HepG2 (cell line): ENCODE measurements at regions not wholly inside any gene's neighbourhood (a gene's known extent, or its start where the extent isn't known, plus 50 kb on each side); places are given as distances from the start of the nearest gene placed in this dataset.

Experiments
- GABPA ChIP-seq, 2 experiments: IDR thresholded peaks; 2 replicates each; pipeline ENCODE4 v1.6.1; 2011 to 2016; ENCODE audit warnings: low read depth in 2 of 2, low read length in 1 of 2, missing biosample characterization in 1 of 2, missing genetic modification characterization in 1 of 2
- PHF8 ChIP-seq: sonication (generic); formaldehyde crosslinking; IDR thresholded peaks from 2 replicates; pipeline ENCODE4 v1.5.0; 2020; ENCODE audit warnings: missing genetic modification reagents
- ZNF121 ChIP-seq: sonication (generic); formaldehyde crosslinking; IDR thresholded peaks from 2 replicates; pipeline ENCODE4 v1.5.0; 2020; ENCODE audit warnings: mild to moderate bottlenecking, missing genetic modification reagents
- TF ChIP-seq, protein P1 (sequence below): sonication (generic); formaldehyde crosslinking; IDR thresholded peaks from 2 replicates; pipeline ENCODE4 v1.5.0; 2020; ENCODE audit warnings: mild to moderate bottlenecking, missing genetic modification reagents, moderate library complexity
- TF ChIP-seq, protein P2 (sequence below): sonication (generic); formaldehyde crosslinking; IDR thresholded peaks from 2 replicates; pipeline ENCODE4 v1.4.0; 2020; ENCODE audit warnings: low read depth, missing genetic modification reagents

- TF ChIP-seq ZNF121 (CRISPR knock-in tag) (no peak), GABPA (IDR thresholded peaks at IDR 0.05; ENCODE audit: low read depth, low read length) (no peak), GABPA (CRISPR knock-in tag; IDR thresholded peaks at IDR 0.05; ENCODE audit: low read depth) (no peak), PHF8 (no peak)
- TF ChIP-seq, protein P1, sequence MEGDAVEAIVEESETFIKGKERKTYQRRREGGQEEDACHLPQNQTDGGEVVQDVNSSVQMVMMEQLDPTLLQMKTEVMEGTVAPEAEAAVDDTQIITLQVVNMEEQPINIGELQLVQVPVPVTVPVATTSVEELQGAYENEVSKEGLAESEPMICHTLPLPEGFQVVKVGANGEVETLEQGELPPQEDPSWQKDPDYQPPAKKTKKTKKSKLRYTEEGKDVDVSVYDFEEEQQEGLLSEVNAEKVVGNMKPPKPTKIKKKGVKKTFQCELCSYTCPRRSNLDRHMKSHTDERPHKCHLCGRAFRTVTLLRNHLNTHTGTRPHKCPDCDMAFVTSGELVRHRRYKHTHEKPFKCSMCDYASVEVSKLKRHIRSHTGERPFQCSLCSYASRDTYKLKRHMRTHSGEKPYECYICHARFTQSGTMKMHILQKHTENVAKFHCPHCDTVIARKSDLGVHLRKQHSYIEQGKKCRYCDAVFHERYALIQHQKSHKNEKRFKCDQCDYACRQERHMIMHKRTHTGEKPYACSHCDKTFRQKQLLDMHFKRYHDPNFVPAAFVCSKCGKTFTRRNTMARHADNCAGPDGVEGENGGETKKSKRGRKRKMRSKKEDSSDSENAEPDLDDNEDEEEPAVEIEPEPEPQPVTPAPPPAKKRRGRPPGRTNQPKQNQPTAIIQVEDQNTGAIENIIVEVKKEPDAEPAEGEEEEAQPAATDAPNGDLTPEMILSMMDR: no peak
- TF ChIP-seq, protein P2, sequence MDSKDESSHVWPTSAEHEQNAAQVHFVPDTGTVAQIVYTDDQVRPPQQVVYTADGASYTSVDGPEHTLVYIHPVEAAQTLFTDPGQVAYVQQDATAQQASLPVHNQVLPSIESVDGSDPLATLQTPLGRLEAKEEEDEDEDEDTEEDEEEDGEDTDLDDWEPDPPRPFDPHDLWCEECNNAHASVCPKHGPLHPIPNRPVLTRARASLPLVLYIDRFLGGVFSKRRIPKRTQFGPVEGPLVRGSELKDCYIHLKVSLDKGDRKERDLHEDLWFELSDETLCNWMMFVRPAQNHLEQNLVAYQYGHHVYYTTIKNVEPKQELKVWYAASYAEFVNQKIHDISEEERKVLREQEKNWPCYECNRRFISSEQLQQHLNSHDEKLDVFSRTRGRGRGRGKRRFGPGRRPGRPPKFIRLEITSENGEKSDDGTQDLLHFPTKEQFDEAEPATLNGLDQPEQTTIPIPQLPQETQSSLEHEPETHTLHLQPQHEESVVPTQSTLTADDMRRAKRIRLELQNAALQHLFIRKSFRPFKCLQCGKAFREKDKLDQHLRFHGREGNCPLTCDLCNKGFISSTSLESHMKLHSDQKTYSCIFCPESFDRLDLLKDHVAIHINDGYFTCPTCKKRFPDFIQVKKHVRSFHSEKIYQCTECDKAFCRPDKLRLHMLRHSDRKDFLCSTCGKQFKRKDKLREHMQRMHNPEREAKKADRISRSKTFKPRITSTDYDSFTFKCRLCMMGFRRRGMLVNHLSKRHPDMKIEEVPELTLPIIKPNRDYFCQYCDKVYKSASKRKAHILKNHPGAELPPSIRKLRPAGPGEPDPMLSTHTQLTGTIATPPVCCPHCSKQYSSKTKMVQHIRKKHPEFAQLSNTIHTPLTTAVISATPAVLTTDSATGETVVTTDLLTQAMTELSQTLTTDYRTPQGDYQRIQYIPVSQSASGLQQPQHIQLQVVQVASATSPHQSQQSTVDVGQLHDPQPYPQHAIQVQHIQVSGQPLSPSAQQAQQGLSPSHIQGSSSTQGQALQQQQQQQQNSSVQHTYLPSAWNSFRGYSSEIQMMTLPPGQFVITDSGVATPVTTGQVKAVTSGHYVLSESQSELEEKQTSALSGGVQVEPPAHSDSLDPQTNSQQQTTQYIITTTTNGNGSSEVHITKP (CRISPR knock-in tag): no peak
These were observed 194.2 kb downstream of the PRL start for GRCh38 chr6:22102671-22103070.
